Inferior parietal cortex (tissue), 1 donor: ENCODE measurements at regions not wholly inside any gene's neighbourhood (a gene's known extent, or its start where the extent isn't known, plus 50 kb on each side); places are given as distances from the start of the nearest gene placed in this dataset.
"Not testable (repeated sequence)": the region's sequence is repeated elsewhere in the genome, so short reads cannot be mapped to it uniquely, and the experiment has no call there.

Experiments used
- DNase-seq: peaks from one replicate; pipeline ENCODE4 v3.0.0-alpha.2; 2016; ENCODE audit errors: extremely low spot score

- DNase-seq: peak; percentile 81
These were observed 84.9 kb downstream of the TRIM27 start for GRCh38 chr6:28838634-28839442.

- DNase-seq: no peak
These were observed 84.2 kb downstream of the TRIM27 start for GRCh38 chr6:28839443-28840120.

- DNase-seq: no peak
These were observed 82.5 kb downstream of the TRIM27 start for GRCh38 chr6:28841290-28841689.

- not testable (repeated sequence) for DNase-seq
These were observed 75.0 kb downstream of the TRIM27 start for GRCh38 chr6:28848756-28849155.
